SIG-M5 treated with dmso at 0.1 percent for 504 hours (cell line): ENCODE measurements at regions not wholly inside any gene's neighbourhood (a gene's known extent, or its start where the extent isn't known, plus 50 kb on each side); places are given as distances from the start of the nearest gene placed in this dataset.

Source experiments
- DNase-seq: peaks from one replicate; lab custom pipeline; 2025; ENCODE audit not compliant: unreplicated experiment; lab: John Stamatoyannopoulos, UW

- DNase-seq = no peak
Observed at GRCh38 chr9:38287420-38287985, 105.0 kb upstream of the ALDH1B1 start.

- DNase-seq = no peak
Observed at GRCh38 chr9:38286766-38287165, 105.7 kb upstream of the ALDH1B1 start.

- no peak for DNase-seq
Observed at GRCh38 chr9:38286357-38286756, 106.1 kb upstream of the ALDH1B1 start.

- DNase-seq = no peak
Observed at GRCh38 chr9:38285236-38285635, 107.3 kb upstream of the ALDH1B1 start.

- DNase-seq = no peak
Observed at GRCh38 chr9:38284588-38285051, 107.9 kb upstream of the ALDH1B1 start.

GRCh38 chr9:38284039-38284575 is 108.4 kb upstream of the ALDH1B1 start:
- DNase-seq = no peak

GRCh38 chr9:38282756-38283155 is 109.7 kb upstream of the ALDH1B1 start:
- no peak for DNase-seq

GRCh38 chr9:38281917-38282316 is 110.6 kb upstream of the ALDH1B1 start:
- DNase-seq = no peak

- DNase-seq = no peak
Observed at GRCh38 chr9:38281196-38281595, 111.3 kb upstream of the ALDH1B1 start.

GRCh38 chr9:38280251-38280800 is 112.2 kb upstream of the ALDH1B1 start:
- DNase-seq = no peak

- no peak for DNase-seq
Observed at GRCh38 chr9:38278931-38279679, 113.4 kb upstream of the ALDH1B1 start.

GRCh38 chr9:38278457-38278856 is 114.0 kb upstream of the ALDH1B1 start:
- DNase-seq = no peak

GRCh38 chr9:38277601-38278200 is 114.8 kb upstream of the ALDH1B1 start:
- DNase-seq = no peak

- DNase-seq = no peak
Observed at GRCh38 chr9:38276771-38277439, 115.6 kb upstream of the ALDH1B1 start.

- DNase-seq = no peak
Observed at GRCh38 chr9:38274800-38275199, 117.7 kb upstream of the ALDH1B1 start.

GRCh38 chr9:38272710-38273109 is 119.8 kb upstream of the ALDH1B1 start:
- no peak for DNase-seq

GRCh38 chr9:38271666-38272241 is 120.7 kb upstream of the ALDH1B1 start:
- no peak for DNase-seq

- no peak for DNase-seq
Observed at GRCh38 chr9:38269775-38270174, 122.7 kb upstream of the ALDH1B1 start.

- no peak for DNase-seq
Observed at GRCh38 chr9:38263532-38263931, 129.0 kb upstream of the ALDH1B1 start.

- no peak for DNase-seq
Observed at GRCh38 chr9:38259519-38260218, 132.8 kb upstream of the ALDH1B1 start.
